WTC11 (cell line): ENCODE measurements at regions not wholly inside any gene's neighbourhood (a gene's known extent, or its start where the extent isn't known, plus 50 kb on each side); places are given as distances from the start of the nearest gene placed in this dataset.

Experiments used
- ATAC-seq: fragments of 200-7000 bp; cut with Tn5 transposase; 2 replicates; pipeline ENCODE4 v1.10.0; 2021; ENCODE audit warnings: mild to moderate bottlenecking, moderate library complexity
- CTCF ChIA-PET: fragments of 300-600 bp; sonication (Branson Sonifier 250); formaldehyde crosslinking; loops from one replicate; lab custom pipeline; 2021; ENCODE audit warnings: antibody characterized with exemption; lab: Charles Lee
- POLR2A ChIA-PET: fragments of 350-600 bp; sonication (Branson Sonifier 250); formaldehyde crosslinking; loops from one replicate; lab custom pipeline; 2021; ENCODE audit warnings: antibody characterized with exemption; lab: Charles Lee
- DNase-seq: peaks from one replicate; pipeline ENCODE4 v3.0.0; 2021; ENCODE audit warnings: low spot score
- H3K27ac Mint-ChIP-seq: 2 replicates; pipeline ENCODE4 v1.8.0; 2021; ENCODE audit warnings: mixed read lengths
- H3K27me3 Mint-ChIP-seq: 2 replicates; pipeline ENCODE4 v1.8.0; 2021; ENCODE audit warnings: low read depth, mild to moderate bottlenecking, moderate library complexity, mixed read lengths
- H3K36me3 Mint-ChIP-seq: 2 replicates; pipeline ENCODE4 v1.8.0; 2021; ENCODE audit warnings: mixed read lengths
- H3K4me1 Mint-ChIP-seq: 2 replicates; pipeline ENCODE4 v1.8.0; 2022; ENCODE audit warnings: mixed read lengths
- H3K4me3 Mint-ChIP-seq: 2 replicates; pipeline ENCODE4 v1.8.0; 2021; ENCODE audit warnings: mild to moderate bottlenecking, moderate library complexity, mixed read lengths
- H3K9me3 Mint-ChIP-seq: 2 replicates; pipeline ENCODE4 v1.8.0; 2021; ENCODE audit warnings: mixed read lengths
- CREB1 ChIP-seq: sonication (generic); formaldehyde crosslinking; IDR thresholded peaks from 2 replicates; pipeline ENCODE4 v1.8.0; 2023; ENCODE audit warnings: mild to moderate bottlenecking, missing genetic modification reagents
- MYBL2 ChIP-seq: sonication (generic); formaldehyde crosslinking; IDR thresholded peaks from 2 replicates; pipeline ENCODE4 v1.8.1; 2023; ENCODE audit warnings: mild to moderate bottlenecking, moderate library complexity, missing genetic modification reagents
- NFYB ChIP-seq: sonication (generic); formaldehyde crosslinking; conservative IDR thresholded peaks from 2 replicates; pipeline ENCODE4 v1.8.0; 2022; ENCODE audit warnings: low read depth, missing genetic modification reagents
- NR2C2 ChIP-seq: sonication (generic); formaldehyde crosslinking; IDR thresholded peaks from 2 replicates; pipeline ENCODE4 v1.8.0; 2022; ENCODE audit warnings: mild to moderate bottlenecking, missing genetic modification reagents
- NR3C1 ChIP-seq: sonication (generic); formaldehyde crosslinking; conservative IDR thresholded peaks from 2 replicates; pipeline ENCODE4 v1.8.1; 2023; ENCODE audit warnings: low read depth, mild to moderate bottlenecking, missing genetic modification reagents
- SOX15 ChIP-seq: fragments of 250-450 bp; sonication (Bioruptor Pico); IDR thresholded peaks from 2 replicates; pipeline ENCODE4 v1.9.0; 2021; ENCODE audit warnings: mild to moderate bottlenecking
- ZNF671 ChIP-seq: fragments of 250-450 bp; sonication (Bioruptor Pico); IDR thresholded peaks from 2 replicates; pipeline ENCODE4 v1.8.0; 2021; ENCODE audit warnings: mild to moderate bottlenecking
- TF ChIP-seq, protein P1 (sequence below): sonication (generic); formaldehyde crosslinking; IDR thresholded peaks from 2 replicates; pipeline ENCODE4 v1.8.0; 2023; ENCODE audit warnings: missing genetic modification reagents
- TF ChIP-seq, protein P2 (sequence below): sonication (generic); formaldehyde crosslinking; IDR thresholded peaks from 2 replicates; pipeline ENCODE4 v1.8.1; 2022; ENCODE audit warnings: missing genetic modification reagents, borderline replicate concordance
- TF ChIP-seq, protein P3 (sequence below): fragments of 200-600 bp; IDR thresholded peaks from 2 replicates; pipeline ENCODE4 v1.8.0; 2022; ENCODE audit warnings: antibody characterized with exemption
- TF ChIP-seq, protein P4 (sequence below): sonication (generic); formaldehyde crosslinking; IDR thresholded peaks from 2 replicates; pipeline ENCODE4 v1.8.1; 2023; ENCODE audit warnings: mild to moderate bottlenecking, missing genetic modification reagents, moderate library complexity
- TF ChIP-seq, protein P5 (sequence below): sonication (generic); formaldehyde crosslinking; IDR thresholded peaks from 2 replicates; pipeline ENCODE4 v1.8.0; 2022; ENCODE audit warnings: mild to moderate bottlenecking, missing genetic modification reagents
- TF ChIP-seq, protein P6 (sequence below): sonication (generic); formaldehyde crosslinking; IDR thresholded peaks from 2 replicates; pipeline ENCODE4 v1.8.1; 2023; ENCODE audit warnings: mild to moderate bottlenecking, missing genetic modification reagents, moderate library complexity
- TF ChIP-seq, protein P7 (sequence below): sonication (generic); formaldehyde crosslinking; IDR thresholded peaks from 2 replicates; pipeline ENCODE4 v1.8.0; 2022; ENCODE audit warnings: mild to moderate bottlenecking, missing genetic modification reagents
- TF ChIP-seq, protein P8 (sequence below): fragments of 250-450 bp; sonication (Bioruptor Pico); IDR thresholded peaks from 2 replicates; pipeline ENCODE4 v1.8.0; 2021; ENCODE audit warnings: mild to moderate bottlenecking
- TF ChIP-seq, protein P9 (sequence below): sonication (generic); formaldehyde crosslinking; IDR thresholded peaks from 2 replicates; pipeline ENCODE4 v1.8.0; 2023; ENCODE audit warnings: missing genetic modification reagents, mild to moderate bottlenecking, borderline replicate concordance

DNA sequence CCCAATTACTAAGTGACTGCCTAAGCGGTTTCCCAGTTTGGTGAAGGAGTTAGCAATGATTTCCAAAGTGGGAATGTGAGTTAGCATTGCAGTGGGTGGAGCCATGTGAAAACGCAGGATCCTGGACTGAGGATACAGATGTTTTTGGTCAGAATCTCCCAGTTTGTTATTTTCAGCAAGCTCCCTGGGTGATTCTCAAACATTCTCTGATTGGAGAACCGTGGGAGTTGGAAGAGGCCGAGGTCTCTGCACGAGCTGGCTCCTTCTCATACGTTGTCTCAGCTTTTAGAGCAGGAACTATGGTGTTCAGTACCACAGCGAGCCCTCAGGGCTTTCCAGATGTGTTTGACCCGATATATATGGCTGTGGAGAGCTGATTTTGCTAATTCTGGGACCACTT is 396.5 kb upstream of the NPVF start:
- Mint-ChIP-seq H3K27ac (no peak overlapping the region), H3K4me3 (no peak overlapping the region), H3K9me3 (peaks cover 4% of the 10 kb centered on the region; the same call in 1 of the 2 replicates), H3K36me3 (no peaks in the 10 kb centered on the region; the same call in 1 of the 2 replicates), H3K4me1 (peaks cover 24% of the 10 kb centered on the region), H3K27me3 (no peaks in the 10 kb centered on the region)
- DNase-seq (no peak), ATAC-seq (no peak)
- CTCF ChIA-PET, result interaction anchor here (0.8 kb wide), 1 partner anchor 56 kb away, joined by 5 read pairs; no protein-coding TSS in a partner anchor
- TF ChIP-seq, protein P1, sequence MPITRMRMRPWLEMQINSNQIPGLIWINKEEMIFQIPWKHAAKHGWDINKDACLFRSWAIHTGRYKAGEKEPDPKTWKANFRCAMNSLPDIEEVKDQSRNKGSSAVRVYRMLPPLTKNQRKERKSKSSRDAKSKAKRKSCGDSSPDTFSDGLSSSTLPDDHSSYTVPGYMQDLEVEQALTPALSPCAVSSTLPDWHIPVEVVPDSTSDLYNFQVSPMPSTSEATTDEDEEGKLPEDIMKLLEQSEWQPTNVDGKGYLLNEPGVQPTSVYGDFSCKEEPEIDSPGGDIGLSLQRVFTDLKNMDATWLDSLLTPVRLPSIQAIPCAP (CRISPR knock-in tag), result no peak
- TF ChIP-seq, protein P2, sequence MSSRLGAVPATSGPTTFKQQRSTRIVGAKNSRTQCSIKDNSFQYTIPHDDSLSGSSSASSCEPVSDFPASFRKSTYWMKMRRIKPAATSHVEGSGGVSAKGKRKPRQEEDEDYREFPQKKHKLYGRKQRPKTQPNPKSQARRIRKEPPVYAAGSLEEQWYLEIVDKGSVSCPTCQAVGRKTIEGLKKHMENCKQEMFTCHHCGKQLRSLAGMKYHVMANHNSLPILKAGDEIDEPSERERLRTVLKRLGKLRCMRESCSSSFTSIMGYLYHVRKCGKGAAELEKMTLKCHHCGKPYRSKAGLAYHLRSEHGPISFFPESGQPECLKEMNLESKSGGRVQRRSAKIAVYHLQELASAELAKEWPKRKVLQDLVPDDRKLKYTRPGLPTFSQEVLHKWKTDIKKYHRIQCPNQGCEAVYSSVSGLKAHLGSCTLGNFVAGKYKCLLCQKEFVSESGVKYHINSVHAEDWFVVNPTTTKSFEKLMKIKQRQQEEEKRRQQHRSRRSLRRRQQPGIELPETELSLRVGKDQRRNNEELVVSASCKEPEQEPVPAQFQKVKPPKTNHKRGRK (CRISPR knock-in tag), result no peak
- TF ChIP-seq SOX15 (no peak), MYBL2 (CRISPR knock-in tag) (no peak), NR2C2 (CRISPR knock-in tag) (no peak), NR3C1 (CRISPR knock-in tag) (no peak), NFYB (CRISPR knock-in tag) (no peak), CREB1 (CRISPR knock-in tag) (no peak), ZNF671 (CRISPR knock-in tag) (no peak)
- TF ChIP-seq, protein P3, sequence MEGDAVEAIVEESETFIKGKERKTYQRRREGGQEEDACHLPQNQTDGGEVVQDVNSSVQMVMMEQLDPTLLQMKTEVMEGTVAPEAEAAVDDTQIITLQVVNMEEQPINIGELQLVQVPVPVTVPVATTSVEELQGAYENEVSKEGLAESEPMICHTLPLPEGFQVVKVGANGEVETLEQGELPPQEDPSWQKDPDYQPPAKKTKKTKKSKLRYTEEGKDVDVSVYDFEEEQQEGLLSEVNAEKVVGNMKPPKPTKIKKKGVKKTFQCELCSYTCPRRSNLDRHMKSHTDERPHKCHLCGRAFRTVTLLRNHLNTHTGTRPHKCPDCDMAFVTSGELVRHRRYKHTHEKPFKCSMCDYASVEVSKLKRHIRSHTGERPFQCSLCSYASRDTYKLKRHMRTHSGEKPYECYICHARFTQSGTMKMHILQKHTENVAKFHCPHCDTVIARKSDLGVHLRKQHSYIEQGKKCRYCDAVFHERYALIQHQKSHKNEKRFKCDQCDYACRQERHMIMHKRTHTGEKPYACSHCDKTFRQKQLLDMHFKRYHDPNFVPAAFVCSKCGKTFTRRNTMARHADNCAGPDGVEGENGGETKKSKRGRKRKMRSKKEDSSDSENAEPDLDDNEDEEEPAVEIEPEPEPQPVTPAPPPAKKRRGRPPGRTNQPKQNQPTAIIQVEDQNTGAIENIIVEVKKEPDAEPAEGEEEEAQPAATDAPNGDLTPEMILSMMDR, result no peak
- TF ChIP-seq, protein P4, sequence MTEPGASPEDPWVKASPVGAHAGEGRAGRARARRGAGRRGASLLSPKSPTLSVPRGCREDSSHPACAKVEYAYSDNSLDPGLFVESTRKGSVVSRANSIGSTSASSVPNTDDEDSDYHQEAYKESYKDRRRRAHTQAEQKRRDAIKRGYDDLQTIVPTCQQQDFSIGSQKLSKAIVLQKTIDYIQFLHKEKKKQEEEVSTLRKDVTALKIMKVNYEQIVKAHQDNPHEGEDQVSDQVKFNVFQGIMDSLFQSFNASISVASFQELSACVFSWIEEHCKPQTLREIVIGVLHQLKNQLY, result no peak
- TF ChIP-seq, protein P5, sequence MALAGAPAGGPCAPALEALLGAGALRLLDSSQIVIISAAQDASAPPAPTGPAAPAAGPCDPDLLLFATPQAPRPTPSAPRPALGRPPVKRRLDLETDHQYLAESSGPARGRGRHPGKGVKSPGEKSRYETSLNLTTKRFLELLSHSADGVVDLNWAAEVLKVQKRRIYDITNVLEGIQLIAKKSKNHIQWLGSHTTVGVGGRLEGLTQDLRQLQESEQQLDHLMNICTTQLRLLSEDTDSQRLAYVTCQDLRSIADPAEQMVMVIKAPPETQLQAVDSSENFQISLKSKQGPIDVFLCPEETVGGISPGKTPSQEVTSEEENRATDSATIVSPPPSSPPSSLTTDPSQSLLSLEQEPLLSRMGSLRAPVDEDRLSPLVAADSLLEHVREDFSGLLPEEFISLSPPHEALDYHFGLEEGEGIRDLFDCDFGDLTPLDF (CRISPR knock-in tag), result no peak
- TF ChIP-seq, protein P6, sequence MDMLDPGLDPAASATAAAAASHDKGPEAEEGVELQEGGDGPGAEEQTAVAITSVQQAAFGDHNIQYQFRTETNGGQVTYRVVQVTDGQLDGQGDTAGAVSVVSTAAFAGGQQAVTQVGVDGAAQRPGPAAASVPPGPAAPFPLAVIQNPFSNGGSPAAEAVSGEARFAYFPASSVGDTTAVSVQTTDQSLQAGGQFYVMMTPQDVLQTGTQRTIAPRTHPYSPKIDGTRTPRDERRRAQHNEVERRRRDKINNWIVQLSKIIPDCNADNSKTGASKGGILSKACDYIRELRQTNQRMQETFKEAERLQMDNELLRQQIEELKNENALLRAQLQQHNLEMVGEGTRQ, result no peak
- TF ChIP-seq, protein P7, sequence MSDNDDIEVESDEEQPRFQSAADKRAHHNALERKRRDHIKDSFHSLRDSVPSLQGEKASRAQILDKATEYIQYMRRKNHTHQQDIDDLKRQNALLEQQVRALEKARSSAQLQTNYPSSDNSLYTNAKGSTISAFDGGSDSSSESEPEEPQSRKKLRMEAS (CRISPR knock-in tag), result no peak
- TF ChIP-seq, protein P8, sequence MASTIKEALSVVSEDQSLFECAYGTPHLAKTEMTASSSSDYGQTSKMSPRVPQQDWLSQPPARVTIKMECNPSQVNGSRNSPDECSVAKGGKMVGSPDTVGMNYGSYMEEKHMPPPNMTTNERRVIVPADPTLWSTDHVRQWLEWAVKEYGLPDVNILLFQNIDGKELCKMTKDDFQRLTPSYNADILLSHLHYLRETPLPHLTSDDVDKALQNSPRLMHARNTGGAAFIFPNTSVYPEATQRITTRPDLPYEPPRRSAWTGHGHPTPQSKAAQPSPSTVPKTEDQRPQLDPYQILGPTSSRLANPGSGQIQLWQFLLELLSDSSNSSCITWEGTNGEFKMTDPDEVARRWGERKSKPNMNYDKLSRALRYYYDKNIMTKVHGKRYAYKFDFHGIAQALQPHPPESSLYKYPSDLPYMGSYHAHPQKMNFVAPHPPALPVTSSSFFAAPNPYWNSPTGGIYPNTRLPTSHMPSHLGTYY (CRISPR knock-in tag), result no peak
- TF ChIP-seq, protein P9, sequence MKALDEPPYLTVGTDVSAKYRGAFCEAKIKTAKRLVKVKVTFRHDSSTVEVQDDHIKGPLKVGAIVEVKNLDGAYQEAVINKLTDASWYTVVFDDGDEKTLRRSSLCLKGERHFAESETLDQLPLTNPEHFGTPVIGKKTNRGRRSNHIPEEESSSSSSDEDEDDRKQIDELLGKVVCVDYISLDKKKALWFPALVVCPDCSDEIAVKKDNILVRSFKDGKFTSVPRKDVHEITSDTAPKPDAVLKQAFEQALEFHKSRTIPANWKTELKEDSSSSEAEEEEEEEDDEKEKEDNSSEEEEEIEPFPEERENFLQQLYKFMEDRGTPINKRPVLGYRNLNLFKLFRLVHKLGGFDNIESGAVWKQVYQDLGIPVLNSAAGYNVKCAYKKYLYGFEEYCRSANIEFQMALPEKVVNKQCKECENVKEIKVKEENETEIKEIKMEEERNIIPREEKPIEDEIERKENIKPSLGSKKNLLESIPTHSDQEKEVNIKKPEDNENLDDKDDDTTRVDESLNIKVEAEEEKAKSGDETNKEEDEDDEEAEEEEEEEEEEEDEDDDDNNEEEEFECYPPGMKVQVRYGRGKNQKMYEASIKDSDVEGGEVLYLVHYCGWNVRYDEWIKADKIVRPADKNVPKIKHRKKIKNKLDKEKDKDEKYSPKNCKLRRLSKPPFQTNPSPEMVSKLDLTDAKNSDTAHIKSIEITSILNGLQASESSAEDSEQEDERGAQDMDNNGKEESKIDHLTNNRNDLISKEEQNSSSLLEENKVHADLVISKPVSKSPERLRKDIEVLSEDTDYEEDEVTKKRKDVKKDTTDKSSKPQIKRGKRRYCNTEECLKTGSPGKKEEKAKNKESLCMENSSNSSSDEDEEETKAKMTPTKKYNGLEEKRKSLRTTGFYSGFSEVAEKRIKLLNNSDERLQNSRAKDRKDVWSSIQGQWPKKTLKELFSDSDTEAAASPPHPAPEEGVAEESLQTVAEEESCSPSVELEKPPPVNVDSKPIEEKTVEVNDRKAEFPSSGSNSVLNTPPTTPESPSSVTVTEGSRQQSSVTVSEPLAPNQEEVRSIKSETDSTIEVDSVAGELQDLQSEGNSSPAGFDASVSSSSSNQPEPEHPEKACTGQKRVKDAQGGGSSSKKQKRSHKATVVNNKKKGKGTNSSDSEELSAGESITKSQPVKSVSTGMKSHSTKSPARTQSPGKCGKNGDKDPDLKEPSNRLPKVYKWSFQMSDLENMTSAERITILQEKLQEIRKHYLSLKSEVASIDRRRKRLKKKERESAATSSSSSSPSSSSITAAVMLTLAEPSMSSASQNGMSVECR (CRISPR knock-in tag), result no peak
- POLR2A ChIA-PET, result interaction anchor here (0.7 kb wide), 1 partner anchor 50 kb away, joined by 3 read pairs; no protein-coding TSS in a partner anchor
